AG10803 (cell line): ENCODE measurements at regions not wholly inside any gene's neighbourhood (a gene's known extent, or its start where the extent isn't known, plus 50 kb on each side); places are given as distances from the start of the nearest gene placed in this dataset.
"Not testable (repeated sequence)": the region's sequence is repeated elsewhere in the genome, so short reads cannot be mapped to it uniquely, and the experiment has no call there.

Experiments used
- DNase-seq: peaks from one replicate; pipeline ENCODE4 v3.0.0; 2010; ENCODE audit warnings: low read depth
- H3K4me3 ChIP-seq: 2 replicates; pipeline ENCODE4 v1.5.1; 2011; ENCODE audit warnings: mild to moderate bottlenecking, low read length, control low read depth
- CTCF ChIP-seq: conservative IDR thresholded peaks from 2 replicates; pipeline ENCODE4 v1.5.1; 2011; ENCODE audit warnings: mild to moderate bottlenecking, low read length, control low read depth, inconsistent platforms

GRCh38 chr1:109846162-109846561, 64.5 kb upstream of the CSF1 start:
- H3K4me3 ChIP-seq, result no peak overlapping the region
- TF ChIP-seq CTCF, result no peak
- DNase-seq, result no peak

- no peak overlapping the region for H3K4me3 ChIP-seq
- TF ChIP-seq CTCF, result no peak
- DNase-seq, result no peak
Observed at GRCh38 chr1:109845658-109846057, 65.0 kb upstream of the CSF1 start.

GRCh38 chr1:109844609-109845008, 66.0 kb upstream of the CSF1 start:
- TF ChIP-seq CTCF, result no peak
- H3K4me3 ChIP-seq, result no peak overlapping the region
- no peak for DNase-seq

GRCh38 chr1:109840011-109840629, 70.5 kb upstream of the CSF1 start:
- no peak for DNase-seq
- no peak for TF ChIP-seq CTCF
- H3K4me3 ChIP-seq, result no peak overlapping the region

GRCh38 chr1:109839276-109839675, 71.4 kb upstream of the CSF1 start:
- not testable (repeated sequence) for H3K4me3 ChIP-seq, DNase-seq

- TF ChIP-seq CTCF, result no peak
- H3K4me3 ChIP-seq, result no peak overlapping the region
- DNase-seq, result no peak
Observed at GRCh38 chr1:109838838-109839240, 71.8 kb upstream of the CSF1 start.

- H3K4me3 ChIP-seq, result no peak overlapping the region
- no peak for DNase-seq
- no peak for TF ChIP-seq CTCF
Observed at GRCh38 chr1:109837852-109838570, 72.6 kb upstream of the CSF1 start.

- not testable (repeated sequence) for DNase-seq
Observed at GRCh38 chr1:109835645-109836044, 71.9 kb upstream of the EPS8L3 start.

More at GRCh38 chr1:109835645-109836044, 71.9 kb upstream of the EPS8L3 start:
- H3K4me3 ChIP-seq, result not testable (repeated sequence)
